ENCODE measurements at regions not wholly inside any gene's neighbourhood (a gene's known extent, or its start where the extent isn't known, plus 50 kb on each side); places are given as distances from the start of the nearest gene placed in this dataset.
A peak's percentile ranks its signal among the peaks of the same experiment; 100 is the strongest.

GRCh38 chr7:80346704-80347103 is 165.2 kb downstream of the GNAT3 start:
- H3K27ac ChIP-seq = no peak overlapping the region
- TF ChIP-seq ZFX (IDR thresholded peaks at IDR 0.05) = no peak
- TF ChIP-seq, protein P1, sequence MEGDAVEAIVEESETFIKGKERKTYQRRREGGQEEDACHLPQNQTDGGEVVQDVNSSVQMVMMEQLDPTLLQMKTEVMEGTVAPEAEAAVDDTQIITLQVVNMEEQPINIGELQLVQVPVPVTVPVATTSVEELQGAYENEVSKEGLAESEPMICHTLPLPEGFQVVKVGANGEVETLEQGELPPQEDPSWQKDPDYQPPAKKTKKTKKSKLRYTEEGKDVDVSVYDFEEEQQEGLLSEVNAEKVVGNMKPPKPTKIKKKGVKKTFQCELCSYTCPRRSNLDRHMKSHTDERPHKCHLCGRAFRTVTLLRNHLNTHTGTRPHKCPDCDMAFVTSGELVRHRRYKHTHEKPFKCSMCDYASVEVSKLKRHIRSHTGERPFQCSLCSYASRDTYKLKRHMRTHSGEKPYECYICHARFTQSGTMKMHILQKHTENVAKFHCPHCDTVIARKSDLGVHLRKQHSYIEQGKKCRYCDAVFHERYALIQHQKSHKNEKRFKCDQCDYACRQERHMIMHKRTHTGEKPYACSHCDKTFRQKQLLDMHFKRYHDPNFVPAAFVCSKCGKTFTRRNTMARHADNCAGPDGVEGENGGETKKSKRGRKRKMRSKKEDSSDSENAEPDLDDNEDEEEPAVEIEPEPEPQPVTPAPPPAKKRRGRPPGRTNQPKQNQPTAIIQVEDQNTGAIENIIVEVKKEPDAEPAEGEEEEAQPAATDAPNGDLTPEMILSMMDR (conservative IDR thresholded peaks at IDR 0.05) = no peak

DNA sequence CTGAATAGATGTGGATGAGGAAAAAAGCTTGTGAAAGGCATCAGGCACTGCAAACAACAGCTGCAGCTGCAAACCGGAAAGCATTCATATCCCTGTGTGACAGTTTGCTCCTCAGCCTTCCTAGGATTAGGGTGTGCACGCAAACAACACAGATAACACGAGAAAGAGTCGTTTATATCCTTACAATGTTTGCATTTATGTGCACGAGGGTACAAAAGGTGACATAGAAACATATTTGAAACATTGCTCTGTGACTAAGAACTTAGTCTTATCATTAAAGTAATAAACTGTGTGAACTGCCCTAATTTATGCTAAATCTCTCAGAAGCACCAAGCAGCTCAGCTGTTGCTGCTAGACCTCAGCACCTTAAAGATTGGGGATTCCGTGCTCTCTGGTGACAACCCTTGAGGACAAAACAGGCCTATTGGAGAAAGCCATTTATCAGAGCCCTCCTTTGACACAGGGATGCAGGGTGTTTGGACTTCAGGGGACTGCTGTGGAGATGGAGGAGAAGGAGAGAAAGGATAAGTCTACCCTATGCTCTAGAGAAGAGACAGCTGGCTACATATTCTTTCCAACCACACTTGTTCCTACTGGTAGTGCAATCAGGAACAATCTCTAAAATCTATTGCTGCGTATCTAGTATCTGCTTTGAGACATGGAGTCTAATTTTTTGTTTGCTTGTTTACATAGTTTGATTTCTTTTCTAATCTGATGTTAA is 176.2 kb downstream of the GNAT3 start:
- H3K27ac ChIP-seq = peak overlapping the region; percentile 43; the same call in 1 of the 2 replicates
- TF ChIP-seq ZFX (IDR thresholded peaks at IDR 0.05) = no peak
- TF ChIP-seq, protein P1 (conservative IDR thresholded peaks at IDR 0.05) = no peak

DNA sequence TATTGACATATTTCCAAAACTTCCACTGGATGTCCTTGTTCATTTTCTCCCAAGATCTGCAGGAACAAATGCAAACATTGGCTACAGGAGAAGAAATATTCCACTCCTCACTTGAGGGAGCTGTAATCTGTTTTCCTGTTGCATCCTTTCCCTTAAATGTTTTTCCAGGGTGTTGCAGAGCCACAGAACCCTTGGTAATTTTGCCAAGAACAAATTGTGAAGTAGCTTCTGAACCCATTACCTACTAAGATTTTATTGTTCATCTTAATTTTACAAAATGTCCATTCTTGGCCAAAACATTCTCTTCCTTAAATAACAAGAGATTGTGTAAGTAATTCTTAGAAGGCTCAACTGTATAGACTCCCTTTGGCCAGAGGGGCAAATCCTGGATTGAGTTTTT is 177.0 kb downstream of the GNAT3 start:
- TF ChIP-seq, protein P1 (conservative IDR thresholded peaks at IDR 0.05) = peak; percentile 35
- no peak for TF ChIP-seq ZFX (IDR thresholded peaks at IDR 0.05)
- H3K27ac ChIP-seq = no peak overlapping the region

- H3K27ac ChIP-seq = no peak overlapping the region
- TF ChIP-seq ZFX (IDR thresholded peaks at IDR 0.05) = no peak
- TF ChIP-seq, protein P1 (conservative IDR thresholded peaks at IDR 0.05) = no peak
Measured at GRCh38 chr7:80334196-80334595, 177.7 kb downstream of the GNAT3 start.

DNA sequence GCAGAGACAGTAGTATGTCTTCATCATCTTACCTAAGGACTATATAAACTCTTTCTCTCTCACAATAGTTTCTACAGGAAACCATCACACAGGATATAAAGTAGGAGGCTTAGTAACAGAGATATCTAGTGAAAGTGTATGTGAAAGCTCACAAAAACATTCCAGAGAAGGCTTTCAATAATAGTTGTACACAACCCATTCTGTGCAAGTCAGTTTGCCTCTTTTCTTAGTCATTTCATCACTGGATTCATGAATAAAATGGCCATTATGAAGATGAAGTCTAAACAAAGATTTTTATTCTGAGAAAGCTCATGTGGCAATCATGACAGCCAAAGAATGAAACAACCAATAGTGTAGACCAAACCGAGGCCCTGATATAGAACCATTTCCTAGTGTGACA is 178.8 kb downstream of the GNAT3 start:
- H3K27ac ChIP-seq = no peak overlapping the region
- no peak for TF ChIP-seq ZFX (IDR thresholded peaks at IDR 0.05)
- TF ChIP-seq, protein P1 (conservative IDR thresholded peaks at IDR 0.05) = no peak

DNA sequence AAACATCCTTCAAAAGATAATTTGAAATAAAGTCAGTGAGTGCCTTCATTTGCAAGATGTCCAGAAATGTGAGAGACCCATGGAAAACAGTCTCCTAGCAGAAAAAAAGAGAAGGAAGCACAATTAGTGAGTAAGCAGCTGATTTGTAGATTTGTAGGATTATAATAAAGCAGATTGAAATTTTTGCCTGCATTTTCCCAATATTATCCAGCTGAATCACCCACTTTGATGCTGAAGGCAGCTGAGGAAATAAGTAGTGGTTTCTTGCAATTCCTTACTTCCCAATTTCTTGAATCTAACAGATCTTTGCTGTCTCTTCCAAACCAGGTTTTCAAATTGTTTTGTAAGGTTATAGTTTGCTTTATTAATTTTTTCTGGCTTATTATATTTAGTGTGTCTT is 181.4 kb downstream of the GNAT3 start:
- TF ChIP-seq, protein P1 (conservative IDR thresholded peaks at IDR 0.05) = no peak
- TF ChIP-seq ZFX (IDR thresholded peaks at IDR 0.05) = no peak
- H3K27ac ChIP-seq = no peak overlapping the region

DNA sequence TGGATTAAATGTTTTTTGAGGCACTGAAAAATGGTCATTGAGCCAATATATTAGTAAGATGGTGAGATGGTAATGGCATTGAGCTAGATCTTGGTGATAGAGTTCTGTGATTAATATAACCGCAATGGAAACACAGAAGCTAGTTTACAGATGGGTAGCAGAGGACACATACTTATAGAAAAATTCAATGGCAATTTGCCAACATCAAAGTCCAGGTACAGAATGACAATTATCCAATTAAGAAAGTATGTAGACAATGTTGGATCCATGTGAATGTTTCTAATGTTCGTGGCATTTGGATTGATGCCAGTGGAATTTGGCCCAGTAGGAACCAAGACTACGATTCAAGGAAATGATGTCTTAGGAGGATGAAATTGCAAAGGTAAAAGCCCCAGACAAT is 187.8 kb downstream of the GNAT3 start:
- H3K27ac ChIP-seq = no peak overlapping the region
- no peak for TF ChIP-seq ZFX (IDR thresholded peaks at IDR 0.05)
- TF ChIP-seq, protein P1 (conservative IDR thresholded peaks at IDR 0.05) = no peak
